ENCODE measurements at regions not wholly inside any gene's neighbourhood (a gene's known extent, or its start where the extent isn't known, plus 50 kb on each side); places are given as distances from the start of the nearest gene placed in this dataset.

DNA sequence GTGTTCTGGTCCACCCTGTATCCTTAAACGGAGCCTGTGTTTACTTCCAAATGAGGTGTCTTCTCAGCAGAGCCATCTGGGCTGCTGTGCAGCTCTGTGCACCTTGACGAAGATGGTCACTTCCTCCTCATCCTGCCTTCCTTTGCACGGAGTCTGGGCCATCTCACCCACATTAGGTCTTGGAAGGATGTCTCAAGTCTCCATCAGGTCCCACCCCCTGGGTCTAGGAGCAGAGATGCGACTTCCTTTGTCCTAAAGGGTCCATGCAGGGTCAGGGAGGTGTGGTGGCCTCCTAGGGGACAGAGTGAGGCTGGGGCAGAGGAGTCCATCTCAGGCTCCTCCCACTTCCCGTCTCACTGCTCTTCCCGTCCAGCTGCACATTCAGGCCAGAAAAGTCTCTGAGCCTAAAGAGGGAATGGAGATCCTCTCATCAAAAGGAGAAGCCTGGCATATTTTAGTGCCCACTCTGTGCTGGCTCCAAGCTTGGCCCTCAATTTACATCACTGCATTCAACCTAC lies 209.2 kb downstream of the MATN1 start:
- H3K4me2 ChIP-seq (ENCODE audit: low read depth, low read length): no peak overlapping the region
- H4K20me1 ChIP-seq (ENCODE audit: insufficient read depth, low read length): no peaks in the 10 kb centered on the region
- no peaks in the 10 kb centered on the region for H3K79me2 ChIP-seq (ENCODE audit: insufficient read depth, low read length)
- WGBS (ENCODE audit: low lambda C conversion rate): 23% methylated on average over 6 of the region's 6 CpGs
- no peaks in the 10 kb centered on the region for H3K27me3 ChIP-seq (ENCODE audit: control insufficient read depth in 1 of 2, insufficient read depth in 2 of 2, low read length in 2 of 2)
- POLR2A ChIA-PET: no interaction called here
- H3K9ac ChIP-seq (ENCODE audit: insufficient read depth, low read depth, low read length): no peak overlapping the region
- ATAC-seq (peak; percentile 43), FAIRE-seq (no peak), DNase-seq (ENCODE audit: low spot score) (no peak)
- no peak overlapping the region for H2AFZ ChIP-seq (ENCODE audit: low read length)
- TF ChIP-seq, protein P1, sequence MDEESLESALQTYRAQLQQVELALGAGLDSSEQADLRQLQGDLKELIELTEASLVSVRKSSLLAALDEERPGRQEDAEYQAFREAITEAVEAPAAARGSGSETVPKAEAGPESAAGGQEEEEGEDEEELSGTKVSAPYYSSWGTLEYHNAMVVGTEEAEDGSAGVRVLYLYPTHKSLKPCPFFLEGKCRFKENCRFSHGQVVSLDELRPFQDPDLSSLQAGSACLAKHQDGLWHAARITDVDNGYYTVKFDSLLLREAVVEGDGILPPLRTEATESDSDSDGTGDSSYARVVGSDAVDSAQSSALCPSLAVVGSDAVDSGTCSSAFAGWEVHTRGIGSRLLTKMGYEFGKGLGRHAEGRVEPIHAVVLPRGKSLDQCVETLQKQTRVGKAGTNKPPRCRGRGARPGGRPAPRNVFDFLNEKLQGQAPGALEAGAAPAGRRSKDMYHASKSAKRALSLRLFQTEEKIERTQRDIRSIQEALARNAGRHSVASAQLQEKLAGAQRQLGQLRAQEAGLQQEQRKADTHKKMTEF (CRISPR knock-in tag; IDR thresholded peaks at IDR 0.05): no peak
- TF ChIP-seq IKZF4 (CRISPR knock-in tag; IDR thresholded peaks at IDR 0.05; ENCODE audit: borderline replicate concordance, low read depth, not compliant biosample characterization): no peak
- TF ChIP-seq, protein P2, sequence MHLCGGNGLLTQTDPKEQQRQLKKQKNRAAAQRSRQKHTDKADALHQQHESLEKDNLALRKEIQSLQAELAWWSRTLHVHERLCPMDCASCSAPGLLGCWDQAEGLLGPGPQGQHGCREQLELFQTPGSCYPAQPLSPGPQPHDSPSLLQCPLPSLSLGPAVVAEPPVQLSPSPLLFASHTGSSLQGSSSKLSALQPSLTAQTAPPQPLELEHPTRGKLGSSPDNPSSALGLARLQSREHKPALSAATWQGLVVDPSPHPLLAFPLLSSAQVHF (CRISPR knock-in tag; IDR thresholded peaks at IDR 0.05): no peak
- no peaks in the 10 kb centered on the region for H3K9me3 ChIP-seq (ENCODE audit: low read length)
- CTCF ChIA-PET (ENCODE audit: low intra/inter-chr PET ratio, low total read pairs): no interaction called here
- intact Hi-C loops (cut with micrococcal nuclease; ENCODE audit: unreplicated experiment) (no loop called here), in situ Hi-C loops (cut with HindIII; ENCODE audit: extremely low pct_ligation_motif_present, low pct_unique_long_range_greater_than_20kb) (no loop called here)
- H3K4me1 ChIP-seq (ENCODE audit: insufficient read depth, low read length): no peaks in the 10 kb centered on the region
- no peak overlapping the region for H3K27ac ChIP-seq (ENCODE audit: extremely low read length, insufficient read depth, low read length)
- no TSS peak for BruUV-seq (replicated peaks)
- H3K36me3 ChIP-seq (replicated peaks in 1 of 2; ENCODE audit: control insufficient read depth in 1 of 2, insufficient read depth in 2 of 2, low read length in 2 of 2): no peaks in the 10 kb centered on the region
- H3K4me3 ChIP-seq (replicated peaks in 1 of 3; ENCODE audit: insufficient read depth in 1 of 3, low read depth in 2 of 3, low read length in 3 of 3): no peak overlapping the region

DNA sequence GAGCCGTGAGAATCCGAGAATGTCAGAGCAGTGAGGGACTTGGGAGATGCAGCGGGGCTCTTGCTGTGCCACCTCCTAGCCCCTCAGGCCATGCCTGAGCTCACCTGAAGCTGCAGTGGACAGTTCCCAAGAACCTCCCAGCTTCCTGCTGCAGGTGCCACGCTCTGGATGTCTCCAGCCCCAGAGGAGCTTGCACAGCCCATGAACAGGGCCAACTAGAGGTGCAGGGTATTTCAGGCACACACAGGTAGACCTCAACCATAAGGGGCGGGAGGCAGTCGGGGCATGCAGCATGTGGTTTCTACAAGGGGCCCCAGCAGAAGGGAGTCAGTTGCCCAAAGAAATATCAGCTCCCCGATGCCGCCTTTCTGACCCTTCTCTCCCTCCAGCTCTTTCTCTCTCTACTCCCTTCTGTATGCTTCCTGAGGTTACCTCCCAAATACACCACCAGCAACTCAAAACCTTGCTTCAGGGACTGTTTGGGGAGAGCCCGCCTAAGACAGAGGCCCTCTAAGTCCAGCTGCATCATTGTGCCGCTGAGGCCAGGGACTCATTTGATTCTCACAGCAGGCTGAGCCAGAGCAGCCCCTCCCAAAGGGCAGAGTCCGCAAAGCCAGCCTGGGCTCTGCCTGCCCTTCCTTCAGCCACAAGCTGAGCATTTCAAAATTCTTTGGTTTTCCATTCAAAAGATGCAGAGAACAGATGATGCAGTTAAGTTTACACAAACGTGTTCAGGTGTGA lies 209.8 kb downstream of the MATN1 start:
- Histone ChIP-seq H3K4me1 (ENCODE audit: insufficient read depth, low read length) (no peaks in the 10 kb centered on the region), H4K20me1 (ENCODE audit: insufficient read depth, low read length) (no peaks in the 10 kb centered on the region), H3K4me3 (replicated peaks in 1 of 3; ENCODE audit: insufficient read depth in 1 of 3, low read depth in 2 of 3, low read length in 3 of 3) (no peak overlapping the region), H3K9me3 (ENCODE audit: low read length) (no peaks in the 10 kb centered on the region), H3K4me2 (ENCODE audit: low read depth, low read length) (no peak overlapping the region), H3K9ac (ENCODE audit: insufficient read depth, low read depth, low read length) (no peak overlapping the region), H3K27ac (ENCODE audit: extremely low read length, insufficient read depth, low read length) (no peak overlapping the region), H3K79me2 (ENCODE audit: insufficient read depth, low read length) (no peaks in the 10 kb centered on the region), H3K27me3 (ENCODE audit: control insufficient read depth in 1 of 2, insufficient read depth in 2 of 2, low read length in 2 of 2) (no peaks in the 10 kb centered on the region), H2AFZ (ENCODE audit: low read length) (no peak overlapping the region), H3K36me3 (replicated peaks in 1 of 2; ENCODE audit: control insufficient read depth in 1 of 2, insufficient read depth in 2 of 2, low read length in 2 of 2) (no peaks in the 10 kb centered on the region)
- ATAC-seq (peak; percentile 89), FAIRE-seq (no peak), DNase-seq (ENCODE audit: low spot score) (no peak)
- BruUV-seq (replicated peaks): no TSS peak
- WGBS (ENCODE audit: low lambda C conversion rate): 19% methylated on average over 8 of the region's 12 CpGs
- in situ Hi-C loops (cut with HindIII; ENCODE audit: extremely low pct_ligation_motif_present, low pct_unique_long_range_greater_than_20kb) (no loop called here), intact Hi-C loops (cut with micrococcal nuclease; ENCODE audit: unreplicated experiment) (no loop called here)
- TF ChIP-seq, protein P3, sequence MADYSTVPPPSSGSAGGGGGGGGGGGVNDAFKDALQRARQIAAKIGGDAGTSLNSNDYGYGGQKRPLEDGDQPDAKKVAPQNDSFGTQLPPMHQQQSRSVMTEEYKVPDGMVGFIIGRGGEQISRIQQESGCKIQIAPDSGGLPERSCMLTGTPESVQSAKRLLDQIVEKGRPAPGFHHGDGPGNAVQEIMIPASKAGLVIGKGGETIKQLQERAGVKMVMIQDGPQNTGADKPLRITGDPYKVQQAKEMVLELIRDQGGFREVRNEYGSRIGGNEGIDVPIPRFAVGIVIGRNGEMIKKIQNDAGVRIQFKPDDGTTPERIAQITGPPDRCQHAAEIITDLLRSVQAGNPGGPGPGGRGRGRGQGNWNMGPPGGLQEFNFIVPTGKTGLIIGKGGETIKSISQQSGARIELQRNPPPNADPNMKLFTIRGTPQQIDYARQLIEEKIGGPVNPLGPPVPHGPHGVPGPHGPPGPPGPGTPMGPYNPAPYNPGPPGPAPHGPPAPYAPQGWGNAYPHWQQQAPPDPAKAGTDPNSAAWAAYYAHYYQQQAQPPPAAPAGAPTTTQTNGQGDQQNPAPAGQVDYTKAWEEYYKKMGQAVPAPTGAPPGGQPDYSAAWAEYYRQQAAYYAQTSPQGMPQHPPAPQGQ (CRISPR knock-in tag; IDR thresholded peaks at IDR 0.05; ENCODE audit: borderline replicate concordance): no peak
- ChIA-PET CTCF (ENCODE audit: low intra/inter-chr PET ratio, low total read pairs) (no interaction called here), POLR2A (no interaction called here)
